ENCODE measurements at regions not wholly inside any gene's neighbourhood (a gene's known extent, or its start where the extent isn't known, plus 50 kb on each side); places are given as distances from the start of the nearest gene placed in this dataset.
"Not testable (repeated sequence)": the region's sequence is repeated elsewhere in the genome, so short reads cannot be mapped to it uniquely, and the experiment has no call there.

GRCh38 chrX:55389376-55389775, 62.6 kb upstream of the MAGEH1 start:
- Histone ChIP-seq H3K27me3 (ENCODE audit: insufficient read depth) (no peaks in the 10 kb centered on the region), H3K36me3 (replicated peaks in 1 of 2; ENCODE audit: control insufficient read depth in 1 of 2, insufficient read depth in 2 of 2, low read length in 1 of 2) (no peaks in the 10 kb centered on the region), H3F3A (replicated peaks; ENCODE audit: insufficient read depth) (no peaks in the 10 kb centered on the region), H3K9me2 (no peaks in the 10 kb centered on the region), H4K20me1 (ENCODE audit: insufficient read depth) (no peaks in the 10 kb centered on the region), H2AFZ (ENCODE audit: low read depth) (no peak overlapping the region), H3K9ac (no peak overlapping the region), H3K4me1 (ENCODE audit: control insufficient read depth in 1 of 2, insufficient read depth in 2 of 2, low read depth in 1 of 2, low read length in 1 of 2) (no peaks in the 10 kb centered on the region), H3K4me3 (ENCODE audit: low read depth in 2 of 2, low read length in 1 of 2) (no peak overlapping the region), H3K79me2 (ENCODE audit: insufficient read depth) (no peaks in the 10 kb centered on the region), H3K27ac (ENCODE audit: low read depth in 2 of 2, low read length in 1 of 2) (no peak overlapping the region), H3K4me2 (no peak overlapping the region), H3K9me3 (no peaks in the 10 kb centered on the region)
- 25% methylated on average over 1 of the region's 3 CpGs for WGBS (ENCODE audit: low lambda C conversion rate)
- TF ChIP-seq NRF1 (IDR thresholded peaks at IDR 0.05; ENCODE audit: low read depth, low read length) = no peak
- no peak for TF ChIP-seq EP300 (IDR thresholded peaks at IDR 0.05; ENCODE audit: borderline replicate concordance in 1 of 2, low read depth in 1 of 2, low read length in 1 of 2)
- TF ChIP-seq RFX5 (IDR thresholded peaks at IDR 0.05; ENCODE audit: low read length) = no peak
- TF ChIP-seq CTCF (IDR thresholded peaks at IDR 0.05) = no peak
- no peak for DNase-seq
- ChIA-PET CTCF (interaction anchor here (0.9 kb wide), 1 partner anchor 1345 kb away, joined by 3 read pairs; no protein-coding TSS in a partner anchor), POLR2A (no interaction called here)

- POLR2A ChIA-PET; H3F3A ChIP-seq (replicated peaks; ENCODE audit: insufficient read depth); DNase-seq; H3K9ac ChIP-seq; H3K4me2 ChIP-seq; H3K4me1 ChIP-seq (ENCODE audit: control insufficient read depth in 1 of 2, insufficient read depth in 2 of 2, low read depth in 1 of 2, low read length in 1 of 2); H3K36me3 ChIP-seq (replicated peaks in 1 of 2; ENCODE audit: control insufficient read depth in 1 of 2, insufficient read depth in 2 of 2, low read length in 1 of 2); H3K27ac ChIP-seq (ENCODE audit: low read depth in 2 of 2, low read length in 1 of 2); H4K20me1 ChIP-seq (ENCODE audit: insufficient read depth); CTCF ChIA-PET; H3K79me2 ChIP-seq (ENCODE audit: insufficient read depth); H3K9me3 ChIP-seq; H3K9me2 ChIP-seq; H3K4me3 ChIP-seq (ENCODE audit: low read depth in 2 of 2, low read length in 1 of 2); H3K27me3 ChIP-seq (ENCODE audit: insufficient read depth); H2AFZ ChIP-seq (ENCODE audit: low read depth): not testable (repeated sequence)
- WGBS (ENCODE audit: low lambda C conversion rate) = 19% methylated on average over 3 of the region's 4 CpGs
These were observed 55.1 kb upstream of the MAGEH1 start for GRCh38 chrX:55396836-55397235.
